ENCODE measurements at regions not wholly inside any gene's neighbourhood (a gene's known extent, or its start where the extent isn't known, plus 50 kb on each side); places are given as distances from the start of the nearest gene placed in this dataset.

GRCh38 chr7:69162326-69162725 lies 435.9 kb upstream of the AUTS2 start:
- DNase-seq: no peak
- Histone ChIP-seq H3K27ac (no peak overlapping the region), H3K4me3 (ENCODE audit: low read depth, low read length) (no peak overlapping the region), H3K36me3 (replicated peaks) (no peaks in the 10 kb centered on the region), H3K27me3 (replicated peaks) (no peaks in the 10 kb centered on the region)
- in situ Hi-C loops (cut with HindIII; ENCODE audit: low pct_ligation_motif_present, low sequenced_read_pairs): no loop called here
- TF ChIP-seq CTCF (IDR thresholded peaks at IDR 0.05; ENCODE audit: low read depth, low read length, missing control alignments): no peak

- Histone ChIP-seq H3K27me3 (replicated peaks) (no peaks in the 10 kb centered on the region), H3K4me3 (ENCODE audit: low read depth, low read length) (no peak overlapping the region), H3K36me3 (replicated peaks) (no peaks in the 10 kb centered on the region), H3K27ac (no peak overlapping the region)
- in situ Hi-C loops (cut with HindIII; ENCODE audit: low pct_ligation_motif_present, low sequenced_read_pairs): no loop called here
- DNase-seq: no peak
- no peak for TF ChIP-seq CTCF (IDR thresholded peaks at IDR 0.05; ENCODE audit: low read depth, low read length, missing control alignments)
Observed at GRCh38 chr7:69162931-69163670, 435.2 kb upstream of the AUTS2 start.

- Histone ChIP-seq H3K27ac (no peak overlapping the region), H3K36me3 (replicated peaks) (no peaks in the 10 kb centered on the region), H3K27me3 (replicated peaks) (no peaks in the 10 kb centered on the region), H3K4me3 (ENCODE audit: low read depth, low read length) (no peak overlapping the region)
- DNase-seq: no peak
- in situ Hi-C loops (cut with HindIII; ENCODE audit: low pct_ligation_motif_present, low sequenced_read_pairs): no loop called here
- TF ChIP-seq CTCF (IDR thresholded peaks at IDR 0.05; ENCODE audit: low read depth, low read length, missing control alignments): no peak
Observed at GRCh38 chr7:69166979-69167516, 431.2 kb upstream of the AUTS2 start.

- H3K27ac ChIP-seq: no peak overlapping the region
- no peak for TF ChIP-seq CTCF (IDR thresholded peaks at IDR 0.05; ENCODE audit: low read depth, low read length, missing control alignments)
- no peaks in the 10 kb centered on the region for H3K36me3 ChIP-seq (replicated peaks)
- no peak overlapping the region for H3K4me3 ChIP-seq (ENCODE audit: low read depth, low read length)
- in situ Hi-C loops (cut with HindIII; ENCODE audit: low pct_ligation_motif_present, low sequenced_read_pairs): no loop called here
- no peaks in the 10 kb centered on the region for H3K27me3 ChIP-seq (replicated peaks)
- DNase-seq: no peak
Observed at GRCh38 chr7:69169386-69169785, 428.9 kb upstream of the AUTS2 start.

GRCh38 chr7:69172357-69173077 lies 425.8 kb upstream of the AUTS2 start:
- DNase-seq: no peak
- Histone ChIP-seq H3K36me3 (replicated peaks) (no peaks in the 10 kb centered on the region), H3K4me3 (ENCODE audit: low read depth, low read length) (no peak overlapping the region), H3K27ac (no peak overlapping the region), H3K27me3 (replicated peaks) (no peaks in the 10 kb centered on the region)
- in situ Hi-C loops (cut with HindIII; ENCODE audit: low pct_ligation_motif_present, low sequenced_read_pairs): no loop called here
- no peak for TF ChIP-seq CTCF (IDR thresholded peaks at IDR 0.05; ENCODE audit: low read depth, low read length, missing control alignments)
